ENCODE measurements at regions not wholly inside any gene's neighbourhood (a gene's known extent, or its start where the extent isn't known, plus 50 kb on each side); places are given as distances from the start of the nearest gene placed in this dataset.
A peak's percentile ranks its signal among the peaks of the same experiment; 100 is the strongest.
"Not testable (repeated sequence)": the region's sequence is repeated elsewhere in the genome, so short reads cannot be mapped to it uniquely, and the experiment has no call there.

DNA sequence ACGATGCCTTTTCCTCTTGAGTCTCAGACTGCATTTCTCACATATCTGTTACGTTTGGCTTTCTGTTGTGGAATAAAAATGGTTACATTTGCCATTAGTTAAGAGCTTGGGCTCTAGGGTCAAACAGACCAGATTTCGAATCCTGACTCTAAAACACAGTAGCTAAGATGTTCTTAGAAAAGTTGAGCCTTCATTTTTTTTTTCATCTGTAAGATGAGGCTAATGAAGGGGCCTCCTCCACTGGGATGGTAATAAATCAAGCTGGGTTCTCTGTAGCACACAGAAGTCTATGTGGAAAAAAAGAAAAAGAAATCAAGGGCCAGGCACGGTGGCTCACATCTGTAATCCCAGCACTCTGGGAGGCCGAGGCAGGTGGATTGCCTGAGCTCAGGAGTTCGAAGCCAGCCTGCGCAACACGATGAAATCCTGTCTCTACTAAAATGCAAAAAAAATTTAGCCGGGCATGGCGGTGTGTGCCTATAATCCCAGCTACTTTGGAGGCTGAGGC is 49.9 kb upstream of the CAPRIN1 start:
- no peak for DNase-seq

GRCh38 chr11:33999393-33999792 is 52.1 kb upstream of the CAPRIN1 start:
- no peak for DNase-seq

DNA sequence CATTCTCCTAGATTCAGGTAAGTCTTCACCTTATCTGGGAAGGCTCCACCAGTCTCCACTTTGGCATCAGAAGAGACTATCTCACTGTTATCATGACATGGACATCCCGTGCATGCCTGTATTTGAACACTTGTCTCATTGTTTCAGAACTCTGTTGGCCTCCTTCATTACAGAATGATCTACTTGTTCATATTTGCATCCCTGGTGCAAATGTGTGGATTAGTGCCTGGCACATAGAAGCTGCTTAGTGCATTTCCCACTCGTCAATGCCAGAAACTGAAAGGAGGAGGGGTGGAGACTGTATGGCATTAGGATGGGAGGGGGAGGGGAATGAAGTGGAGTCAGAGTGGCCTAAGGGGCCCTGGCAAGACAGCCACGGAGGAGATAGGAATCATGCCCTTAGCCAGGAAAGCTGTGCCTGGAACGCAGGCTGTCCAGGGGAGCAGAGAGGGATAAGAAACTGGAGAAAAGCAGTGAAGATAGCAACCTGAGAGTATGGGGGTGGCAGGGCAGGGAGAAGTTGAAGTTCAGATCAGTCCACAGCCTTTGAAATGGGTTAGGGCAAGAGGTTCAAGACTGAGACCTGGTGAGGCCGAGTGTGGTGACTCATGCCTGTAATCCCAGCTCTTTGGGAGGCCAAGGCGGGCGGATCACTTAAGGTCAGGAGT is 53.8 kb upstream of the CAPRIN1 start:
- DNase-seq = no peak

GRCh38 chr11:33996498-33997454 is 54.8 kb upstream of the CAPRIN1 start:
- peak; percentile 48 for DNase-seq

- no peak for DNase-seq
Measured at GRCh38 chr11:33994937-33995336, 56.6 kb upstream of the CAPRIN1 start.

DNA sequence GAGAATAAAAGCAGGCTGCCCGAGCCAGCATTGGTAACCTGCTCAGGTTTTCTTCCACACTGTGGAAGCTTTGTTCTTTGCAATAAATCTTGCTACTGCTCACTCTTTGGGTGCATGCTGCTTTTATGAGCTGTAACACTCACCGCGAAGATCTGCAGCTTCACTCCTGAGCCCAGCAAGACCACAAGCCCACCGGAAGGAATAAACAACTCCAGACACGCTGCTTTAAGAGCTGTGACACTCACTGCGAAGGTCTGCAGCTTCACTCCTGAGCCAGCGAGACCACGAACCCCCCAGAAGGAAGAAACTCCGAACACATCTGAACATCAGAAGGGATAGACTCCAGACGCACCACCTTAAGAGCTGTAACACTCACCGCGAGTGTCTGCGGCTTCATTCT is 60.4 kb upstream of the CAPRIN1 start:
- DNase-seq = not testable (repeated sequence)

- not testable (repeated sequence) for DNase-seq
Measured at GRCh38 chr11:33990131-33990530, 61.4 kb upstream of the CAPRIN1 start.

DNA sequence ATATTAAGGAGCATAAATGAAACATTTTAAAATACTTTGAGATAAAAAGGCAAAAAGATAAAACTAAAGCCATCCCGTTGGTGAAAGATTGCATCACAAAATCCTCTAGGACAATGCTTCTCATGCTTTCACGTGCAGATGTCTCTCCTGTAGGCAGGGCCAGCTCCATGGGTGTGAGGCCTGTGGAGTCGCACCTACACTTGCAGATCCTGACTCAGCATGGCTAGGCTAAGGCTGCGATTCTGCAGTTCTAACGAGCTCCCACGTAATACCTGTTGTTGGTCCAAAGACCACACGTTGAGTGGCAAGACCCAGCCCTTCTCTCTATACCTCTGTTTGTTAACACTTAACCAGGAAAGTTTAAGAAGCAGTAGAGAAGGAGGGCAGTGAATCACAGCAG is 62.1 kb upstream of the CAPRIN1 start:
- DNase-seq = no peak

- DNase-seq = no peak
Measured at GRCh38 chr11:33988586-33989370, 62.8 kb upstream of the CAPRIN1 start.

GRCh38 chr11:33987975-33988580 is 63.5 kb upstream of the CAPRIN1 start:
- DNase-seq = peak; percentile 45

DNA sequence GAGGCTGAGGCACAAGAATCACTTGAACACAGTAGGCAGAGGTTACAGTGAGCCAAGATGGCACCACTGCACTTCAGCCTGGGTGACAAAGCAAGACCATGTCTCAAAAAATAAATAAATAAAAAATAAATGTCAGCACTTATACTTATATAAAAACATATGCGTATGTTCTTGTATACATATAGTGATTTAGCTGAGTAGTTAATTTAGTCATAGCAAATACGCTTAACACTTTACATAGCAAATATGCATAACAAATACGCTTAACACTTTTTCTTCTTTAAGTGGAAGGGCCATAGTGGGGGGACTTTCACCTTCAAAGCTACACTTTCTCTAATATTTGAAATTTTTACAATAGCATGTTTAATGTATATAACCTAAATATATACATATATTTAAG is 64.0 kb upstream of the CAPRIN1 start:
- no peak for DNase-seq

DNA sequence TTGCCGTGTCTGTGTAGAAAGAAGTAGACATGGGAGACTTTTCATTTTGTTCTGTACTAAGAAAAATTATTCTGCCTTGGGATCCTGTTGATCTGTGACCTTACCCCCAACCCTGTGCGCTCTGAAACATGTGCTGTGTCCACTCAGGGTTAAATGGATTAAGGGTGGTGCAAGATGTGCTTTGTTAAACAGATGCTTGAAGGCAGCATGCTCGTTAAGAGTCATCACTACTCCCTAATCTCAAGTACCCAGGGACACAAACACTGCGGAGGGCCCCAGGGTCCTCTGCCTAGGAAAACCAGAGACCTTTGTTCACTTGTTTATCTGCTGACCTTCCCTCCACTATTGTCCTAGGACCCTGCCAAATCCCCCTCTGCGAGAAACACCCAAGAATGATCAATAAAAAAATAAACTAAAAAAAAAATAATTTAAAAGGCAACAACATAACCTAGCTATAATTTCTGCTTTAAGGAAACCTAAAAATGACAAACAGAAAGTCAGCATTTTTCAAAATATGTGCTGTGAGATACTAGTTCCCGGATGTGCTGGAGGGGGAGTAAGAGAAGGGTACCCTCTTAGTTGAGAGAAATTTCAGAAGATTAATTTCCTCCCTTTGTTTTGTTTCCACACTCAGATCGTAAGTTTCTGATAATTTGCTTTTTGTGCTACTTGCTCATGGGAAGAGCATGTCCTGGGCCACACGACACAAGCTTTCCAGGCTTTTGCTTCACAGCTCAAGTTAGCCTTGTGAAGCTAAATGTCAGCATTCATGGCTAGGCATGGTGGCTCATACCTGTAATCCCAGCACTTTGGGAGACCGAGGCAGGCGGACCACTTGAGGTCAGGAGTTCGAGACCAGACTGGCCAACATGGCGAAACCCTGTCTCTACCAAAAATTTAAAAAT is 64.7 kb upstream of the CAPRIN1 start:
- not testable (repeated sequence) for DNase-seq

GRCh38 chr11:33984682-33985389 is 66.7 kb upstream of the CAPRIN1 start:
- no peak for DNase-seq

GRCh38 chr11:33982661-33983060 is 68.9 kb upstream of the CAPRIN1 start:
- DNase-seq = no peak

DNA sequence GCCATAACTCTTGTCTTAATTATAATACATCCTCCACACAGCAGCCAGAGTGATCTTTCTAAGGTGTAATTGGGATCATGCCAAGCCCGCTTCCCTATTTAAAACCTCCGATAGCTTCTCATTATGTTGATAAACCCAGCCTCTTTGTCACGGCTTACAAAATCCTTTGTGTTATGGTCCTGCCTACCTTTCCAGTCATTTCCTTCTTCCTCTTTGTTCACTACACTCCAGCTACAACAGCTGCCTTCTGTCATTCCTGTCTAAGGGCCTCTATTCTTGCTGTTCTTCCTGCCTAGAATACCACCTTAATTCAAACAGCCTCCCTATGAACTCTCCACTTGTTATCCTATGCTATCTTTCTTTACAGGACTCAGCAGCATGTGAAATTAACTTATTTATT is 70.6 kb upstream of the CAPRIN1 start:
- no peak for DNase-seq

DNA sequence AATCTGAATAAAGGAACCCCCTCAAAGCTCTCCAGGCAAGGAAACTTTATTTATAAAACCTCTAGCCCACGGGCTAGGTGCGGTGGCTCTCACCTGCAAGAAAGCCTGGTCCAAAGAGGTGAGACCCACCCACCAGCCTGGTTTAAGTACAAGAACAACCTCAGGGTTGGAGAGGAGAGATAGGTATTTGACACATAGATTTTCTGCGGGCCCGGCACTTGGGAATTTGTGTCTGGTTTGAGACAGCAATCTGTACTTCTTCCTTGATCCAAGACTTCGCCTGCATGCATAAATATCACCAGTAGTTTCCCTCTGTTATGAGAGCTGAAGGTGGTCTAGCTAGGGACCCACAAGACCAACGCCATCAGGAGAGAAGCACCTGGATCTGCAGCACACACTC is 73.2 kb upstream of the CAPRIN1 start:
- no peak for DNase-seq

GRCh38 chr11:33977676-33978075 is 73.9 kb upstream of the CAPRIN1 start:
- DNase-seq = no peak

- no peak for DNase-seq
Measured at GRCh38 chr11:33976495-33977199, 74.9 kb upstream of the CAPRIN1 start.

DNA sequence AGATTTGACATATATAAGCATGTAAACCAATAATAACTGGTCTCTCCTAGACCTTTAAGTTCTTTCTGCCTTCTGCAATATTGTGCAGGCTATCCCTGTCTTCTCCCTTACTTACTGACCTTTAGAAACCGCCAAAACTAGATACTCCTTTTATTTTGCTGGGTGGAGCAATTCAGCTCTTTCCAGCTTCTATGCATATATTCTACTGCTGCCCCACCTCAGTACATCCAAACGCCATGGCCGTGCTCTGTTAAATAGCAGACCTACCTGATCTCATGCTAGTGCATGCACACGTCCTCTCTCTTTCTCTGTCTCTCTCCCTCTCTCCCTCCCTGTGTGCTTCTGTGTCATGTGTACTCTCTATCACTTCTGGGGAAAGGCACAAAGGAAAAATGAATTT is 76.7 kb upstream of the CAPRIN1 start:
- DNase-seq = no peak

DNA sequence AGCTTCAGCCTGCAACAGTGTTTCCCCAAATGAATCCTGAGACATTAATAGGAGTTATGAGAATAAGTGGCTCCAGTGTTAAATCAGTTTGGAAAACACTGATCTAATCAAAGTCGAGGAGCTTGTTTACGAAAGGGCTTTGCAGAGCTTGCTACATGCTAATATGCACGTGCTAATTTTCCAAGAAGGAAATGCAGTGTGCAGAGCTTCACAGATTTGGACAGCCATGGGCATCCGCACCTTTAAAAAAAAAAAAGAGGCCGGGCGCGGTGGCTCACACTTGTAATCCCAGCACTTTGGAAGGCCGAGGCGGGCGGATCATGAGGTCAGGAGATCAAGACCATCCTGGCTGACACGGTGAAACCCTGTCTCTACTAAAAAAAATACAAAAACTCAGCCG is 79.7 kb upstream of the LMO2 start:
- not testable (repeated sequence) for DNase-seq
